GM21381 (cell line): ENCODE measurements at regions not wholly inside any gene's neighbourhood (a gene's known extent, or its start where the extent isn't known, plus 50 kb on each side); places are given as distances from the start of the nearest gene placed in this dataset.
"Not testable (repeated sequence)": the region's sequence is repeated elsewhere in the genome, so short reads cannot be mapped to it uniquely, and the experiment has no call there.

Experiments
- ATAC-seq: cut with Tn5 transposase; IDR thresholded peaks from one replicate; pipeline ENCODE4 v1.9.1; 2021; ENCODE audit warnings: mild to moderate bottlenecking, moderate library complexity; ENCODE audit not compliant: unreplicated experiment

GRCh38 chr2:198546122-198546521, 741.7 kb downstream of the PLCL1 start:
- no peak for ATAC-seq

GRCh38 chr2:198545411-198545810, 741.0 kb downstream of the PLCL1 start:
- no peak for ATAC-seq

GRCh38 chr2:198544461-198544860, 740.1 kb downstream of the PLCL1 start:
- no peak for ATAC-seq

GRCh38 chr2:198534756-198535155, 730.4 kb downstream of the PLCL1 start:
- ATAC-seq: no peak

GRCh38 chr2:198525211-198525969, 721.0 kb downstream of the PLCL1 start:
- ATAC-seq: no peak

GRCh38 chr2:198523710-198524109, 719.3 kb downstream of the PLCL1 start:
- ATAC-seq: no peak

GRCh38 chr2:198518935-198519334, 714.5 kb downstream of the PLCL1 start:
- no peak for ATAC-seq

GRCh38 chr2:198517976-198518375, 713.6 kb downstream of the PLCL1 start:
- no peak for ATAC-seq

GRCh38 chr2:198508610-198509009, 704.2 kb downstream of the PLCL1 start:
- not testable (repeated sequence) for ATAC-seq

- no peak for ATAC-seq
These were observed 695.1 kb downstream of the PLCL1 start for GRCh38 chr2:198499539-198499938.

- ATAC-seq: no peak
These were observed 694.1 kb downstream of the PLCL1 start for GRCh38 chr2:198498516-198498915.

- no peak for ATAC-seq
These were observed 693.7 kb downstream of the PLCL1 start for GRCh38 chr2:198498048-198498447.

- ATAC-seq: no peak
These were observed 690.5 kb downstream of the PLCL1 start for GRCh38 chr2:198494931-198495330.

GRCh38 chr2:198490748-198491147, 686.4 kb downstream of the PLCL1 start:
- no peak for ATAC-seq

- no peak for ATAC-seq
These were observed 684.6 kb downstream of the PLCL1 start for GRCh38 chr2:198488964-198489363.

GRCh38 chr2:198483051-198483450, 678.7 kb downstream of the PLCL1 start:
- ATAC-seq: no peak

GRCh38 chr2:198479065-198479464, 674.7 kb downstream of the PLCL1 start:
- no peak for ATAC-seq

GRCh38 chr2:198478361-198478760, 674.0 kb downstream of the PLCL1 start:
- no peak for ATAC-seq

GRCh38 chr2:198476007-198476406, 671.6 kb downstream of the PLCL1 start:
- no peak for ATAC-seq

- no peak for ATAC-seq
These were observed 666.9 kb downstream of the PLCL1 start for GRCh38 chr2:198471291-198471690.

- no peak for ATAC-seq
These were observed 663.7 kb downstream of the PLCL1 start for GRCh38 chr2:198468136-198468535.

GRCh38 chr2:198465970-198466369, 661.6 kb downstream of the PLCL1 start:
- no peak for ATAC-seq

GRCh38 chr2:198456418-198456817, 652.0 kb downstream of the PLCL1 start:
- no peak for ATAC-seq
